RWPE2 (cell line): ENCODE measurements at regions not wholly inside any gene's neighbourhood (a gene's known extent, or its start where the extent isn't known, plus 50 kb on each side); places are given as distances from the start of the nearest gene placed in this dataset.

Experiments
- ATAC-seq: fragments of 200-7000 bp; cut with Tn5 transposase; 3 replicates; pipeline ENCODE4 v1.9.1; 2021; ENCODE audit warnings: low read depth
- DNase-seq: peaks from one replicate; pipeline ENCODE4 v3.0.0-alpha.2; 2020; ENCODE audit warnings: low spot score
- H3K27ac ChIP-seq: fragments of 450-650 bp; 2 replicates; pipeline ENCODE4 v1.5.1; 2017; ENCODE audit warnings: mild to moderate bottlenecking; ENCODE audit not compliant: poor library complexity, severe bottlenecking
- H3K27me3 ChIP-seq: fragments of 250-450 bp; sonication (Bioruptor Pico); 2 replicates; pipeline ENCODE4 v1.5.1; 2021; ENCODE audit warnings: mild to moderate bottlenecking, moderate library complexity; ENCODE audit not compliant: insufficient read depth, poor library complexity, severe bottlenecking
- H3K36me3 ChIP-seq: fragments of 250-450 bp; sonication (Bioruptor Pico); 2 replicates; pipeline ENCODE4 v1.5.1; 2020; ENCODE audit warnings: low read depth, mild to moderate bottlenecking, moderate library complexity
- H3K4me1 ChIP-seq: fragments of 250-450 bp; sonication (Bioruptor Pico); 2 replicates; pipeline ENCODE4 v1.5.1; 2021; ENCODE audit warnings: mild to moderate bottlenecking, moderate library complexity; ENCODE audit not compliant: insufficient read depth, poor library complexity, severe bottlenecking
- H3K4me3 ChIP-seq: fragments of 250-450 bp; sonication (Bioruptor Pico); 2 replicates; pipeline ENCODE4 v1.5.1; 2021; ENCODE audit warnings: mild to moderate bottlenecking, moderate library complexity; ENCODE audit not compliant: severe bottlenecking
- H3K9me3 ChIP-seq: fragments of 250-450 bp; sonication (Bioruptor Pico); 2 replicates; pipeline ENCODE4 v1.5.1; 2021; ENCODE audit warnings: mild to moderate bottlenecking, moderate library complexity; ENCODE audit not compliant: severe bottlenecking
- CTCF ChIP-seq: fragments of 450-650 bp; IDR thresholded peaks from one replicate; pipeline ENCODE4 v1.5.1; 2017; ENCODE audit warnings: mild to moderate bottlenecking, moderate library complexity; ENCODE audit not compliant: poor library complexity, severe bottlenecking

- H3K4me3 ChIP-seq, result no peak overlapping the region
- no peak for TF ChIP-seq CTCF
- H3K27me3 ChIP-seq, result no peaks in the 10 kb centered on the region
- no peak overlapping the region for H3K27ac ChIP-seq
- no peaks in the 10 kb centered on the region for H3K4me1 ChIP-seq
- no peaks in the 10 kb centered on the region for H3K9me3 ChIP-seq
- H3K36me3 ChIP-seq, result no peaks in the 10 kb centered on the region
- no peak for DNase-seq
- ATAC-seq, result no peak
These were observed 533.0 kb downstream of the BCOR start for GRCh38 chrX:39564751-39565150.

DNA sequence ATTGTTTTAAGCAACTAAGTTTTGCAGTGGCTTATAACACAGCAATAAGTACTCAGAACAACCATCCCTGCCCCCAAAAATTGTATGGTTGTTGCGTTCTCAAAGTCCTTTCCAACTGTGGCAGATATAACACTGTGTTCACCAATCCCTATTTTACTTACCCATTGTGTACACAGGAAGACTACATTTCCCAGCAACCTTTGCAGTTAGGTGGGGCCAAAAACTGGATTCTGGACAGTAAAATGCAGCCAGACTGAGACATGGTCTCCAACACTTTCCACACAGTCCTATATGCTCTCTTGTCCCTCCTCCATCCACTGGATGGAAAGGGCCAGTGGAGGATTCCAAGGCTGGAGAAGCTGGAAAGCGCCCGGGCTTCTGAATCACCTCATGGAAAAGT, 523.6 kb downstream of the BCOR start:
- H3K4me1 ChIP-seq, result no peaks in the 10 kb centered on the region
- H3K9me3 ChIP-seq, result no peaks in the 10 kb centered on the region
- no peak overlapping the region for H3K4me3 ChIP-seq
- DNase-seq (no peak), ATAC-seq (no peak)
- no peaks in the 10 kb centered on the region for H3K36me3 ChIP-seq
- H3K27me3 ChIP-seq, result no peaks in the 10 kb centered on the region
- H3K27ac ChIP-seq, result no peak overlapping the region
- no peak for TF ChIP-seq CTCF

- Histone ChIP-seq H3K36me3 (no peaks in the 10 kb centered on the region), H3K4me1 (no peaks in the 10 kb centered on the region), H3K4me3 (no peak overlapping the region), H3K9me3 (no peaks in the 10 kb centered on the region), H3K27me3 (no peaks in the 10 kb centered on the region), H3K27ac (no peak overlapping the region)
- no peak for TF ChIP-seq CTCF
- no peak for ATAC-seq
- DNase-seq, result no peak
These were observed 521.5 kb downstream of the BCOR start for GRCh38 chrX:39576041-39576872.

GRCh38 chrX:39577206-39577984, 520.4 kb downstream of the BCOR start:
- ATAC-seq, result peak; percentile 44; the same call in 1 of the 3 replicates
- H3K9me3 ChIP-seq, result no peaks in the 10 kb centered on the region
- TF ChIP-seq CTCF, result no peak
- H3K27me3 ChIP-seq, result no peaks in the 10 kb centered on the region
- no peak for DNase-seq
- H3K36me3 ChIP-seq, result no peaks in the 10 kb centered on the region
- no peaks in the 10 kb centered on the region for H3K4me1 ChIP-seq
- no peak overlapping the region for H3K4me3 ChIP-seq
- H3K27ac ChIP-seq, result no peak overlapping the region
